Calu3 (cell line): ENCODE measurements at regions not wholly inside any gene's neighbourhood (a gene's known extent, or its start where the extent isn't known, plus 50 kb on each side); places are given as distances from the start of the nearest gene placed in this dataset.

Experiments
- BruUV-seq: library from RNA; stranded (reverse); fragments of 400-500 nt; replicated peaks from 2 replicates; lab custom pipeline; 2021; lab: Mats Ljungman, UMichigan
- CTCF ChIA-PET: fragments of 300-600 bp; sonication (Branson Sonifier 250); formaldehyde crosslinking; loops from one replicate; lab custom pipeline; 2022; ENCODE audit warnings: antibody characterized with exemption; lab: Charles Lee
- DNase-seq: peaks from one replicate; pipeline ENCODE4 v3.0.0; 2022
- H3K27ac Mint-ChIP-seq: one replicate; pipeline ENCODE4 v1.8.0; 2022; ENCODE audit warnings: mixed read lengths; ENCODE audit not compliant: unreplicated experiment
- H3K27me3 Mint-ChIP-seq: one replicate; pipeline ENCODE4 v1.8.0; 2022; ENCODE audit warnings: mixed read lengths; ENCODE audit not compliant: unreplicated experiment
- H3K36me3 Mint-ChIP-seq: one replicate; pipeline ENCODE4 v1.8.0; 2022; ENCODE audit warnings: mild to moderate bottlenecking, moderate library complexity, mixed read lengths; ENCODE audit not compliant: insufficient read depth, unreplicated experiment
- H3K4me1 Mint-ChIP-seq: one replicate; pipeline ENCODE4 v1.8.0; 2022; ENCODE audit warnings: mild to moderate bottlenecking, low read depth, mixed read lengths; ENCODE audit not compliant: unreplicated experiment
- H3K4me3 Mint-ChIP-seq: one replicate; pipeline ENCODE4 v1.8.0; 2022; ENCODE audit warnings: mild to moderate bottlenecking, low read depth, moderate library complexity, mixed read lengths; ENCODE audit not compliant: unreplicated experiment
- H3K9me3 Mint-ChIP-seq: one replicate; pipeline ENCODE4 v1.8.0; 2022; ENCODE audit warnings: low read depth, mixed read lengths; ENCODE audit not compliant: unreplicated experiment
- intact Hi-C: fragments of 100-400 bp; cut with micrococcal nuclease; formaldehyde crosslinking; loops from one replicate; pipeline ENCODE4 v1.10.0; 2022; ENCODE audit not compliant: unreplicated experiment
- TF ChIP-seq, protein P1 (sequence below): fragments of 200-600 bp; IDR thresholded peaks from one replicate; pipeline ENCODE4 v1.8.0; 2022; ENCODE audit warnings: antibody characterized with exemption; ENCODE audit not compliant: unreplicated experiment

- Mint-ChIP-seq H3K4me1 (no peaks in the 10 kb centered on the region), H3K4me3 (no peak overlapping the region), H3K27ac (no peak overlapping the region), H3K9me3 (no peaks in the 10 kb centered on the region), H3K27me3 (peaks cover 39% of the 10 kb centered on the region), H3K36me3 (peaks cover 10% of the 10 kb centered on the region)
- intact Hi-C loops = no loop called here
- no TSS peak for BruUV-seq
- CTCF ChIA-PET = no interaction called here
- DNase-seq = no peak
- TF ChIP-seq, protein P1, sequence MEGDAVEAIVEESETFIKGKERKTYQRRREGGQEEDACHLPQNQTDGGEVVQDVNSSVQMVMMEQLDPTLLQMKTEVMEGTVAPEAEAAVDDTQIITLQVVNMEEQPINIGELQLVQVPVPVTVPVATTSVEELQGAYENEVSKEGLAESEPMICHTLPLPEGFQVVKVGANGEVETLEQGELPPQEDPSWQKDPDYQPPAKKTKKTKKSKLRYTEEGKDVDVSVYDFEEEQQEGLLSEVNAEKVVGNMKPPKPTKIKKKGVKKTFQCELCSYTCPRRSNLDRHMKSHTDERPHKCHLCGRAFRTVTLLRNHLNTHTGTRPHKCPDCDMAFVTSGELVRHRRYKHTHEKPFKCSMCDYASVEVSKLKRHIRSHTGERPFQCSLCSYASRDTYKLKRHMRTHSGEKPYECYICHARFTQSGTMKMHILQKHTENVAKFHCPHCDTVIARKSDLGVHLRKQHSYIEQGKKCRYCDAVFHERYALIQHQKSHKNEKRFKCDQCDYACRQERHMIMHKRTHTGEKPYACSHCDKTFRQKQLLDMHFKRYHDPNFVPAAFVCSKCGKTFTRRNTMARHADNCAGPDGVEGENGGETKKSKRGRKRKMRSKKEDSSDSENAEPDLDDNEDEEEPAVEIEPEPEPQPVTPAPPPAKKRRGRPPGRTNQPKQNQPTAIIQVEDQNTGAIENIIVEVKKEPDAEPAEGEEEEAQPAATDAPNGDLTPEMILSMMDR = no peak
Measured at GRCh38 chr13:31029102-31029501, 96.6 kb downstream of the TEX26 start.

DNA sequence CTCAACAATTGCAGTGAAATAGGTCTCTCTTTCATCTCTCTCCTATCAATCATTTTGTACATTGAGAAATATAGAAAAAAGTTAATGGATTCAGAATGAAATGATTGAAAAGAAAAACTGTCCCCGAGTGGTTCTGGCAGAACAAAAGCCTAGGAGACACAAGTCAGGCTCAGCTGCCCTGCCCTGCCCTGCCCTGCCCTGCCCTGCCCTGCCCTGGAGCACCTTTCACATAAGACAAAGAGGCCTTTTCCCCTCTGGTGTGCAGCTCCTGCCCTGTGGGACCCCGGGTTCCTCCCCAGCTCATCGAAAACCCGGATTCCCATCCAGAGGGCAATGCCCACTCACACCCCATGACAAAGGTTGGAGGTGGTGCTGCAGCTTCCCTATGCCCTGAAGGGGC lies 94.7 kb downstream of the TEX26 start:
- BruUV-seq = no TSS peak
- intact Hi-C loops = no loop called here
- H3K4me3 Mint-ChIP-seq = no peak overlapping the region

More for the DNA sequence above, 94.7 kb downstream of the TEX26 start:
- Mint-ChIP-seq H3K9me3 (no peaks in the 10 kb centered on the region), H3K27me3 (peaks cover 22% of the 10 kb centered on the region), H3K27ac (no peak overlapping the region), H3K36me3 (peaks cover 10% of the 10 kb centered on the region), H3K4me1 (no peaks in the 10 kb centered on the region)
- TF ChIP-seq, protein P1 = no peak
- CTCF ChIA-PET = no interaction called here
- DNase-seq = no peak
